ENCODE measurements at regions not wholly inside any gene's neighbourhood (a gene's known extent, or its start where the extent isn't known, plus 50 kb on each side); places are given as distances from the start of the nearest gene placed in this dataset.

GRCh38 chr3:148075771-148076716 is 621.7 kb upstream of the AGTR1 start:
- Histone ChIP-seq H3K4me3 (ENCODE audit: low read length in 3 of 3) (no peak overlapping the region), H3K27me3 (ENCODE audit: control insufficient read depth, insufficient read depth, low read length) (no peaks in the 10 kb centered on the region), H3K4me1 (ENCODE audit: control insufficient read depth in 2 of 3, insufficient read depth in 2 of 3, low read depth in 1 of 3, low read length in 3 of 3) (no peaks in the 10 kb centered on the region), H3K9ac (ENCODE audit: low read length in 3 of 3) (no peak overlapping the region), H3K9me3 (ENCODE audit: control insufficient read depth in 2 of 3, insufficient read depth in 1 of 3, low read length in 3 of 3) (no peaks in the 10 kb centered on the region), H3K36me3 (ENCODE audit: control insufficient read depth in 2 of 3, insufficient read depth in 3 of 3, low read length in 3 of 3) (no peaks in the 10 kb centered on the region), H3K27ac (ENCODE audit: low read depth in 2 of 2, low read length in 2 of 2) (no peak overlapping the region)
- peak; percentile 50 for TF ChIP-seq CTCF (IDR thresholded peaks at IDR 0.05; ENCODE audit: borderline replicate concordance, extremely low read depth, insufficient read depth)
- FAIRE-seq = no peak
- peak in 4 of 5 donors; percentile 24 to 67 (median 42) for DNase-seq
- intact Hi-C loops (cut with DNase I) = no loop called here

- Histone ChIP-seq H3K4me1 (ENCODE audit: control insufficient read depth in 2 of 3, insufficient read depth in 2 of 3, low read depth in 1 of 3, low read length in 3 of 3) (no peaks in the 10 kb centered on the region), H3K36me3 (ENCODE audit: control insufficient read depth in 2 of 3, insufficient read depth in 3 of 3, low read length in 3 of 3) (no peaks in the 10 kb centered on the region), H3K4me3 (ENCODE audit: low read length in 3 of 3) (no peak overlapping the region), H3K27ac (ENCODE audit: low read depth in 2 of 2, low read length in 2 of 2) (no peak overlapping the region), H3K9me3 (ENCODE audit: control insufficient read depth in 2 of 3, insufficient read depth in 1 of 3, low read length in 3 of 3) (no peaks in the 10 kb centered on the region), H3K9ac (ENCODE audit: low read length in 3 of 3) (no peak overlapping the region), H3K27me3 (ENCODE audit: control insufficient read depth, insufficient read depth, low read length) (no peaks in the 10 kb centered on the region)
- TF ChIP-seq CTCF (IDR thresholded peaks at IDR 0.05; ENCODE audit: borderline replicate concordance, extremely low read depth, insufficient read depth) = peak; percentile 44
- intact Hi-C loops (cut with DNase I) = no loop called here
- peak in 2 of 5 donors; percentile 30 to 43 for DNase-seq
- peak; percentile 68 for FAIRE-seq
Measured at GRCh38 chr3:148077318-148077923, 620.3 kb upstream of the AGTR1 start.

GRCh38 chr3:148077965-148078364 is 619.7 kb upstream of the AGTR1 start:
- no peaks in the 10 kb centered on the region for H3K36me3 ChIP-seq (ENCODE audit: control insufficient read depth in 2 of 3, insufficient read depth in 3 of 3, low read length in 3 of 3)
- no peaks in the 10 kb centered on the region for H3K4me1 ChIP-seq (ENCODE audit: control insufficient read depth in 2 of 3, insufficient read depth in 2 of 3, low read depth in 1 of 3, low read length in 3 of 3)
- no peak overlapping the region for H3K27ac ChIP-seq (ENCODE audit: low read depth in 2 of 2, low read length in 2 of 2)
- TF ChIP-seq CTCF (IDR thresholded peaks at IDR 0.05; ENCODE audit: borderline replicate concordance, extremely low read depth, insufficient read depth) = no peak
- H3K9ac ChIP-seq (ENCODE audit: low read length in 3 of 3) = no peak overlapping the region
- intact Hi-C loops (cut with DNase I) = no loop called here
- FAIRE-seq (no peak), DNase-seq (no peak)
- no peaks in the 10 kb centered on the region for H3K27me3 ChIP-seq (ENCODE audit: control insufficient read depth, insufficient read depth, low read length)
- H3K9me3 ChIP-seq (ENCODE audit: control insufficient read depth in 2 of 3, insufficient read depth in 1 of 3, low read length in 3 of 3) = no peaks in the 10 kb centered on the region
- no peak overlapping the region for H3K4me3 ChIP-seq (ENCODE audit: low read length in 3 of 3)
